A549 (cell line): ENCODE measurements at regions not wholly inside any gene's neighbourhood (a gene's known extent, or its start where the extent isn't known, plus 50 kb on each side); places are given as distances from the start of the nearest gene placed in this dataset.

ENCODE experiments used
- ATAC-seq, 2 experiments: fragments of 200-7000 bp in 1 of 2; fragments of >200 bp in 1 of 2; cut with Nextera tagmentation in 1 of 2; cut with Tn5 transposase in 1 of 2; 3 replicates each; pipeline versions ENCODE4 v1.8.0 to v1.9.1; 2018 to 2020; ENCODE audit warnings: mild to moderate bottlenecking in 1 of 2, moderate library complexity in 1 of 2
- CTCF ChIA-PET: fragments of 300-600 bp; sonication (Branson Sonifier 250); formaldehyde crosslinking; extraction: SDS; loops from one replicate; lab custom pipeline; 2021; ENCODE audit warnings: antibody characterized with exemption, inconsistent platforms; lab: Yijun Ruan, JAX
- POLR2A ChIA-PET: fragments of 350-600 bp; formaldehyde crosslinking; extraction: SDS; loops from one replicate; lab custom pipeline; 2021; ENCODE audit warnings: antibody characterized with exemption, inconsistent platforms; lab: Yijun Ruan, JAX
- DNase-seq, 2 experiments: peaks; one replicate each; pipeline versions ENCODE4 v3.0.0 to v3.0.0-alpha.2; 2011 to 2016; ENCODE audit warnings: low read depth in 1 of 2, low spot score in 1 of 2
- FAIRE-seq: peaks from 2 replicates; lab custom pipeline; 2011; peaks lifted over from hg19 to GRCh38; lab: Jason Lieb, UNC
- H3K27ac ChIP-seq, 2 experiments: fragments of >200 bp; sonication (Bioruptor Twin); formaldehyde crosslinking; 3 replicates each; pipeline ENCODE4 v1.5.1; 2016 to 2017
- H3K4me1 ChIP-seq: fragments of >200 bp; sonication (Bioruptor Twin); formaldehyde crosslinking; 3 replicates; pipeline ENCODE4 v1.6.1; 2016
- H3K4me2 ChIP-seq: fragments of >200 bp; sonication (Bioruptor Twin); formaldehyde crosslinking; 3 replicates; pipeline ENCODE4 v1.6.1; 2016
- H3K4me3 ChIP-seq: fragments of >200 bp; sonication (Bioruptor Twin); formaldehyde crosslinking; 3 replicates; pipeline ENCODE4 v1.5.1; 2016
- H3K9me3 ChIP-seq: fragments of >200 bp; sonication (Bioruptor Twin); formaldehyde crosslinking; 3 replicates; pipeline ENCODE4 v1.6.1; 2016
- ATOH8 ChIP-seq: fragments of 250-450 bp; sonication (Bioruptor Pico); IDR thresholded peaks from 2 replicates; pipeline ENCODE4 v1.5.0; 2020; ENCODE audit warnings: low read depth, mild to moderate bottlenecking, moderate library complexity
- CBX2 ChIP-seq: fragments of 200-600 bp; sonication (generic); IDR thresholded peaks from 2 replicates; pipeline ENCODE4 v1.6.1; 2016; ENCODE audit warnings: low read depth, mild to moderate bottlenecking, borderline replicate concordance
- CHD4 ChIP-seq: fragments of 200-600 bp; sonication (generic); IDR thresholded peaks from 2 replicates; pipeline ENCODE4 v1.6.1; 2016; ENCODE audit warnings: antibody characterized with exemption, mild to moderate bottlenecking, borderline replicate concordance
- EHMT2 ChIP-seq: fragments of 200-600 bp; sonication (generic); IDR thresholded peaks from 2 replicates; pipeline ENCODE4 v1.6.1; 2016; ENCODE audit warnings: antibody characterized with exemption, low read depth, mild to moderate bottlenecking, moderate library complexity
- ELK1 ChIP-seq: fragments of 150-350 bp; IDR thresholded peaks from 2 replicates; pipeline ENCODE4 v1.6.1; 2014; ENCODE audit warnings: low read depth, mild to moderate bottlenecking, low read length
- EP300 ChIP-seq, 2 experiments: fragments of >200 bp; sonication (Bioruptor Twin); formaldehyde crosslinking; IDR thresholded peaks; 2 replicates in 1 of 2; 3 replicates in 1 of 2; pipeline ENCODE4 v1.6.1; 2016 to 2017
- ESRRA ChIP-seq: fragments of 150-350 bp; IDR thresholded peaks from 2 replicates; pipeline ENCODE4 v1.6.1; 2014; ENCODE audit warnings: mild to moderate bottlenecking, low read length, borderline replicate concordance
- HDAC2 ChIP-seq: fragments of 200-600 bp; sonication (generic); IDR thresholded peaks from 2 replicates; pipeline ENCODE4 v1.6.1; 2016
- HOXB13 ChIP-seq: fragments of 250-450 bp; sonication (Bioruptor Pico); IDR thresholded peaks from 2 replicates; pipeline ENCODE4 v1.5.0; 2020; ENCODE audit warnings: low read depth, mild to moderate bottlenecking, moderate library complexity
- JUNB ChIP-seq: fragments of >200 bp; sonication (Bioruptor Twin); formaldehyde crosslinking; IDR thresholded peaks from 2 replicates; pipeline ENCODE4 v1.6.1; 2016
- KDM5A ChIP-seq: fragments of 200-600 bp; sonication (generic); IDR thresholded peaks from 2 replicates; pipeline ENCODE4 v1.6.1; 2016; ENCODE audit warnings: antibody characterized with exemption, mild to moderate bottlenecking
- MAX ChIP-seq: IDR thresholded peaks from 2 replicates; pipeline ENCODE4 v1.6.1; 2012
- NFE2L2 ChIP-seq: fragments of 150-350 bp; conservative IDR thresholded peaks from 2 replicates; pipeline ENCODE4 v1.6.1; 2014; ENCODE audit warnings: low read length
- NPAS2 ChIP-seq: fragments of 250-450 bp; sonication (Bioruptor Pico); IDR thresholded peaks from 2 replicates; pipeline ENCODE4 v1.8.0; 2022; ENCODE audit warnings: mild to moderate bottlenecking, moderate library complexity, borderline replicate concordance
- POLR2A ChIP-seq: IDR thresholded peaks from 2 replicates; pipeline ENCODE4 v1.6.1; 2012; ENCODE audit warnings: mild to moderate bottlenecking, low read length
- RAD21 ChIP-seq, 2 experiments: fragments of >200 bp in 1 of 2; sonication (Bioruptor Twin) in 1 of 2; formaldehyde crosslinking in 1 of 2; IDR thresholded peaks in 1 of 2; conservative IDR thresholded peaks in 1 of 2; 2 replicates in 1 of 2; 3 replicates in 1 of 2; pipeline ENCODE4 v1.6.1; 2012 to 2018; ENCODE audit warnings: inconsistent platforms in 1 of 2
- RFX5 ChIP-seq: fragments of 450-650 bp; IDR thresholded peaks from 2 replicates; pipeline ENCODE4 v1.7.1; 2014; ENCODE audit warnings: antibody characterized with exemption, mild to moderate bottlenecking, moderate library complexity
- SREBF2 ChIP-seq: fragments of 450-650 bp; IDR thresholded peaks from 2 replicates; pipeline ENCODE4 v1.6.1; 2014; ENCODE audit warnings: mild to moderate bottlenecking, moderate library complexity
- TFCP2L1 ChIP-seq: fragments of 250-450 bp; sonication (Bioruptor Pico); IDR thresholded peaks from 2 replicates; pipeline ENCODE4 v1.5.0; 2021; ENCODE audit warnings: mild to moderate bottlenecking
- ZFP36 ChIP-seq: fragments of 450-650 bp; IDR thresholded peaks from 2 replicates; pipeline ENCODE4 v1.6.1; 2014; ENCODE audit warnings: borderline replicate concordance; ENCODE audit not compliant: partially characterized antibody
- ZNF302 ChIP-seq: fragments of 250-450 bp; sonication (Bioruptor Pico); IDR thresholded peaks from 2 replicates; pipeline ENCODE4 v1.9.0; 2021; ENCODE audit warnings: inconsistent platforms, mild to moderate bottlenecking, moderate library complexity
- WGBS: methylation state at CpG from one replicate; pipeline ENCODE4 v1.1.6; 2017; ENCODE audit errors: missing lambda C conversion rate; 5-methylcytosine and 5-hydroxymethylcytosine counted together
- TF ChIP-seq, protein P1 (sequence below): IDR thresholded peaks from 2 replicates; pipeline ENCODE4 v1.6.1; 2012; ENCODE audit warnings: low read depth, borderline replicate concordance
- TF ChIP-seq, protein P2 (sequence below): IDR thresholded peaks from 2 replicates; pipeline ENCODE4 v1.6.1; 2012
- TF ChIP-seq, protein P3 (sequence below): fragments of 250-450 bp; sonication (Bioruptor Pico); IDR thresholded peaks from 2 replicates; pipeline ENCODE4 v1.5.0; 2021; ENCODE audit warnings: mild to moderate bottlenecking, moderate library complexity, borderline replicate concordance
- TF ChIP-seq, protein P4 (sequence below): fragments of >200 bp; sonication (Bioruptor Twin); formaldehyde crosslinking; IDR thresholded peaks from 3 replicates; pipeline ENCODE4 v1.5.1; 2016

GRCh38 chr7:115267503-115267902 lies 345.6 kb downstream of the MDFIC start:
- ChIA-PET POLR2A (no interaction called here), CTCF (no interaction called here)

GRCh38 chr7:115260381-115260780 lies 338.5 kb downstream of the MDFIC start:
- H3K4me3 ChIP-seq: no peak overlapping the region
- H3K27ac ChIP-seq: no peak overlapping the region
- ATAC-seq: no peak
- WGBS: 27% methylated on average over 2 of the region's 2 CpGs
- no peak overlapping the region for H3K4me2 ChIP-seq
- ChIA-PET POLR2A (no interaction called here), CTCF (no interaction called here)
- TF ChIP-seq EHMT2 (no peak), ATOH8 (no peak), RAD21 (conservative IDR thresholded peaks at IDR 0.05 in 1 of 2, IDR thresholded peaks at IDR 0.05 in 1 of 2) (no peak), HDAC2 (no peak), RFX5 (no peak), CBX2 (no peak), ELK1 (no peak), NFE2L2 (no peak), ESRRA (no peak), ZNF302 (CRISPR knock-in tag) (no peak), NPAS2 (no peak), ZFP36 (no peak), SREBF2 (no peak), CHD4 (no peak), MAX (no peak)
- TF ChIP-seq, protein P1, sequence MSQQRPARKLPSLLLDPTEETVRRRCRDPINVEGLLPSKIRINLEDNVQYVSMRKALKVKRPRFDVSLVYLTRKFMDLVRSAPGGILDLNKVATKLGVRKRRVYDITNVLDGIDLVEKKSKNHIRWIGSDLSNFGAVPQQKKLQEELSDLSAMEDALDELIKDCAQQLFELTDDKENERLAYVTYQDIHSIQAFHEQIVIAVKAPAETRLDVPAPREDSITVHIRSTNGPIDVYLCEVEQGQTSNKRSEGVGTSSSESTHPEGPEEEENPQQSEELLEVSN: no peak
- TF ChIP-seq, protein P2, sequence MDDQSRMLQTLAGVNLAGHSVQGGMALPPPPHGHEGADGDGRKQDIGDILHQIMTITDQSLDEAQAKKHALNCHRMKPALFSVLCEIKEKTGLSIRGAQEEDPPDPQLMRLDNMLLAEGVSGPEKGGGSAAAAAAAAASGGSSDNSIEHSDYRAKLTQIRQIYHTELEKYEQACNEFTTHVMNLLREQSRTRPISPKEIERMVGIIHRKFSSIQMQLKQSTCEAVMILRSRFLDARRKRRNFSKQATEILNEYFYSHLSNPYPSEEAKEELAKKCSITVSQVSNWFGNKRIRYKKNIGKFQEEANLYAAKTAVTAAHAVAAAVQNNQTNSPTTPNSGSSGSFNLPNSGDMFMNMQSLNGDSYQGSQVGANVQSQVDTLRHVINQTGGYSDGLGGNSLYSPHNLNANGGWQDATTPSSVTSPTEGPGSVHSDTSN: no peak
- no peaks in the 10 kb centered on the region for H3K4me1 ChIP-seq
- no peak for FAIRE-seq
- no peaks in the 10 kb centered on the region for H3K9me3 ChIP-seq
- DNase-seq: no peak

More at GRCh38 chr7:115267503-115267902, 345.6 kb downstream of the MDFIC start:
- no peak for FAIRE-seq
- TF ChIP-seq, protein P3, sequence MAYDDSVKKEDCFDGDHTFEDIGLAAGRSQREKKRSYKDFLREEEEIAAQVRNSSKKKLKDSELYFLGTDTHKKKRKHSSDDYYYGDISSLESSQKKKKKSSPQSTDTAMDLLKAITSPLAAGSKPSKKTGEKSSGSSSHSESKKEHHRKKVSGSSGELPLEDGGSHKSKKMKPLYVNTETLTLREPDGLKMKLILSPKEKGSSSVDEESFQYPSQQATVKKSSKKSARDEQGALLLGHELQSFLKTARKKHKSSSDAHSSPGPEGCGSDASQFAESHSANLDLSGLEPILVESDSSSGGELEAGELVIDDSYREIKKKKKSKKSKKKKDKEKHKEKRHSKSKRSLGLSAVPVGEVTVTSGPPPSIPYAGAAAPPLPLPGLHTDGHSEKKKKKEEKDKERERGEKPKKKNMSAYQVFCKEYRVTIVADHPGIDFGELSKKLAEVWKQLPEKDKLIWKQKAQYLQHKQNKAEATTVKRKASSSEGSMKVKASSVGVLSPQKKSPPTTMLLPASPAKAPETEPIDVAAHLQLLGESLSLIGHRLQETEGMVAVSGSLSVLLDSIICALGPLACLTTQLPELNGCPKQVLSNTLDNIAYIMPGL (CRISPR knock-in tag): no peak
- TF ChIP-seq ZFP36 (no peak), TFCP2L1 (CRISPR knock-in tag) (no peak), EP300 (IDR thresholded peaks at IDR 0.05) (no peak), KDM5A (no peak), HOXB13 (CRISPR knock-in tag) (no peak), ATOH8 (no peak), JUNB (no peak), NPAS2 (no peak), POLR2A (no peak)
- TF ChIP-seq, protein P4, sequence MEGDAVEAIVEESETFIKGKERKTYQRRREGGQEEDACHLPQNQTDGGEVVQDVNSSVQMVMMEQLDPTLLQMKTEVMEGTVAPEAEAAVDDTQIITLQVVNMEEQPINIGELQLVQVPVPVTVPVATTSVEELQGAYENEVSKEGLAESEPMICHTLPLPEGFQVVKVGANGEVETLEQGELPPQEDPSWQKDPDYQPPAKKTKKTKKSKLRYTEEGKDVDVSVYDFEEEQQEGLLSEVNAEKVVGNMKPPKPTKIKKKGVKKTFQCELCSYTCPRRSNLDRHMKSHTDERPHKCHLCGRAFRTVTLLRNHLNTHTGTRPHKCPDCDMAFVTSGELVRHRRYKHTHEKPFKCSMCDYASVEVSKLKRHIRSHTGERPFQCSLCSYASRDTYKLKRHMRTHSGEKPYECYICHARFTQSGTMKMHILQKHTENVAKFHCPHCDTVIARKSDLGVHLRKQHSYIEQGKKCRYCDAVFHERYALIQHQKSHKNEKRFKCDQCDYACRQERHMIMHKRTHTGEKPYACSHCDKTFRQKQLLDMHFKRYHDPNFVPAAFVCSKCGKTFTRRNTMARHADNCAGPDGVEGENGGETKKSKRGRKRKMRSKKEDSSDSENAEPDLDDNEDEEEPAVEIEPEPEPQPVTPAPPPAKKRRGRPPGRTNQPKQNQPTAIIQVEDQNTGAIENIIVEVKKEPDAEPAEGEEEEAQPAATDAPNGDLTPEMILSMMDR: no peak
- Histone ChIP-seq H3K4me3 (no peak overlapping the region), H3K4me1 (no peaks in the 10 kb centered on the region), H3K27ac (no peak overlapping the region), H3K9me3 (no peaks in the 10 kb centered on the region), H3K4me2 (no peak overlapping the region)
- ATAC-seq: no peak
- no peak for DNase-seq
